Dermis blood vessel endothelial cell (primary cell): ENCODE measurements at regions not wholly inside any gene's neighbourhood (a gene's known extent, or its start where the extent isn't known, plus 50 kb on each side); places are given as distances from the start of the nearest gene placed in this dataset.
A peak's percentile ranks its signal among the peaks of the same experiment; 100 is the strongest.

Experiments used
- DNase-seq: peaks from one replicate; pipeline ENCODE4 v3.0.0; 2010

DNA sequence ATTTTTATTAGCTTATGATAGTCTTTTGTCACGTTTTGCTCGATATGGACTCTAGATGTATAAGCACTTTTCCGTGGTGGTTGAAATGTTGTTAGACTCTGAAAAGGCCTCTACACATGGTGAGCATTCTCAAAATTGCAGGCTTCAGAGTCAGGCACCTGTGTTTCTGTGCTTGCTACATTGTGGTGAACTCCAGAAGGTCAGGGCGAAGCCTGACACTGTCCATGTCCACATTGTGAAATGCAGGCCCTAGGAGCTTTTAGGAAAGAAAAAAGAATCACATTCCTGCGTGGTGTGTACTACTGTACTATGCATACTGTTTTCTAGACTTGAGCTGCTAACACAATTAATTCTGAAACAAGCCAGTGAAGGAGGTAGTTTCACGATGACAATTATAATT lies 86.3 kb downstream of the HS3ST1 start:
- DNase-seq, result no peak

DNA sequence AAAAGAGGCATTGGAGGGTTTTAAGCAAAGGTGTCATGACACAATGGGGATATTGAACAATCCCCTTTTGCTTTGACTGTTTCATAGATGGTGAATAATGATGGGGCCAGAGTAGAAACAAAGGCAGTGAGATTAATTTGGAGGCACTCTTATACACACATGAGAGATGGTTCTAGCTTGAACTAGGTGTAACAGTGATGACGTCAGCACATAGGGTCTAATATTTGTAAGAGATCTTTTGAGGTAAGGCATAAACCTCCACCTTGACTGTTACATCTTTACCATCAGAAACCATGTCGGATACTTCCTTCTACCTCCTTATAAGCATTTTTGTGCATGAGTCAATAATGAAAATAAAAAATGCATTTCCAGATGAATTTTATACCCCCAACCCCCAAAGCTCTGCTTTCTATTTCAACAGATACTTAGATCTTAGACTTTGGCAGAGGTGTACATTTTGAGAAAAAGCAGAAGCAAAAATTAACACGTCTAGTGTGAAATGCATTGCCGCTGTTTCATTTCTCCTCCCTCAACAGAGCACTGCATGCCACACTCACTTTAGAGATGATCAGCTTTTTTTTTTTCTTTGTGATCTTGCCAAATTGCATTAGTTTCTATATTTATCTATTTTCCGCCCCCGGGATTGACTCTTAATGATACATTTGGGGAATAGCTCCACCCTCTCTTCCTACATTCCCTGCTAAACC lies 87.2 kb downstream of the HS3ST1 start:
- DNase-seq, result no peak

DNA sequence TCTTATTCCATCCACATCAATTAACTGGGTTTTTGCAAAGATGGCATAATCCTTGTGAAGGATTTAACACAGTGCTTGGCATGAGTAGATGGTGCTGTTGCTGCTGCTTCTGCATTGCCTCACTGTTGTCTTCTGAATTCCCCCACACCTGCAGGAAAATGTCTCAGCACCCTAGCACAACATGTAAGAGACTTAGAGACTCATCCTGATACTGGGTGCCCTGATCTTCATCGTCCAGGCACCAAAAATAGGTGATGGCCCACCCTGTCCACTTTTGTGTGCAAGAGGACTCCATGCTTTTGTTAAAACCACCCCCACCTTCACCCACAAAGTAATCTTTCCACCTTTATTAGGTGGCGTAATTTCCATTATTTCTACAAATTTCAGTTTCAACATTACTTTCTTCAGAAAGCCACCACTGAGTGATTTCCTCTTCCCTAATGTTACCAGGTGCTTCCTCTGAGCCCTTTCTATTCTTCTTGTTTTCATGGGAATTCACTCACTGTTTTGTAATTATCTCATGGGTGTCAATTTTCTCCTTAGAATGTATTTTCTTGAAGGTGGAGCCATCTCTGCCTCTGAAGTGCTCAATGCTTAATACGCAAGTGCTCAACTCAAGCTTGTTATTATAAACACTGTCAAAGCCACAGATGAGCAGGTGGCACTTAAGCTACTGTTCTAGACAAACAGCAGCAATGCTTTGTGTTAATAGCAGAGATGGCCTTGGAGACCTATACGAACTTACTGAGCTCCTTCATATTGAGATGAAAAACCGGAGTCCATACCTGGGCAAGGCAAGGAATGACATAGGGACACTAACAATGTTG lies 89.5 kb downstream of the HS3ST1 start:
- DNase-seq, result no peak

DNA sequence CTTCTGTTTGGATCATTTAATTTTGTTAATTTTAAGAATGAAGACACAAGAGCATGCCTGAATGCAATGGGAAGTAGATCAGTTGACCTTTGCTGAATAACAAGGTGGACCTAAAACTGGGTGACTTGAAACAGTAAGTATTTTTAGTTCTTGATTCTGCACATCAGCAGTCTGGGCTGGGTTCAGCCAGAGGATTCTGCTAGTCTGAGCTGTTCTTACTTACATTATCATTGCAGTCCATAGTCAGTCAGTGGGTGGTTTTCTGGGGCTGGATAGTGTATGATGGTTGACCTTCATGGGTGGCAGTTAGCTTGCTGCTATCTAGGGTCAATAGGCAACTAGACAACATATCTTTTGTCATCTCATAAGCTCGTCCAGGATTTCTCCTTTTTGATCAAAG lies 91.4 kb downstream of the HS3ST1 start:
- DNase-seq, result no peak

DNA sequence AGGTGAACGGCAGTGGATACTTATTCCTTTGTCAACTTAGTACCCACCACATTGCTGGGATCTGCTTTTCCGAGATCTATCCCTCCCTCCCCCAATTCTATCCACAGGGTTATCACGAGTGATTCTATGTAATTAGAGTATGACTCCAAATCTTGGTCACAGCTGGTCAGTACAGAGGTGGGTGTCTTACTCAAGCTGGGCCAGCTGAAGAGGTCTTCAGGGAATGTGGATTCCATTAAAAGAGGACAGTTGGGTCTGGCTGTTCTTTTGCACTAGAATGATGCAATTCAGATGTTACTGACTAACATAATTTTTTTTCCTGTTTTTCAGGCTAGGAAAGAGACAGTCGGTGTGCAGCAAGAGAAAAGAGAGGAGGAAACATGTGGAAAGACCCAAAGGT lies 92.3 kb downstream of the HS3ST1 start:
- no peak for DNase-seq

DNA sequence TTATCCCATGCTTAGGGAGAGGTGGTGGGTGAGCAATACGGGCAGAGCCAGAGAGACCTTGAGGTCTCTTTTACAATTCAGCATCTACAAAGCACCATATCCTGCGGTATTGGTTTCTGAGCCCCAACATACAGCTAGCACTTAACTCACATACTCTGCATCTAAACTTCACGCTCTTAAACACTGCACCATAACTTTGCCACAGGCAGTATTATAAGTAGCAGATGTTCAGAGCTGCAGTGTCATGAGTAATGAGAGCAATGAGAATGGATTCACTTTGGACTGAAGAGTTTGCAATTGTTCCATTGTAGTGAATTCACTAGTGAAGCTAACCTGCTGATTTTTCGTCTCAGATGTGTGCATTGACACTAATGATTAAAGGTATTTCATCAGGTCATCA lies 93.8 kb downstream of the HS3ST1 start:
- DNase-seq, result no peak

DNA sequence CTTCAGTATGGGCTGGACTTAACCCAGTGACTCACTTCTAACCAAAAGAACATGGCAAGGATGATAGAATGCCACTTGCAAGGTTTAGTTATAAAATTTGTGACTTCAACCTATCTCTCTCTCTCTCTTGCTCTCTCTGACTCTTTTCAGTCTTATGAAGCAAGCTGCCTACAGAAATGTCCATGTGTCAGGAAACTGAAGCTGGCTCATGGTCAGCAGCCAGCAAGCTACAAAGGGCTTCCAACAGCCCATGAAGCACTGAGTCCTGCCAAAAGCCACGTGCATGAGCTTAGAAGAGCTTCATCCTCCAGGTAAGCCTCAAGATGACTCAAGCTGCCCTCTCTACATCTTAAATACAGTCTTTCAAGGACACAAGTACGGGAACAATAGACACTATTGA lies 100.3 kb downstream of the HS3ST1 start:
- DNase-seq, result no peak

DNA sequence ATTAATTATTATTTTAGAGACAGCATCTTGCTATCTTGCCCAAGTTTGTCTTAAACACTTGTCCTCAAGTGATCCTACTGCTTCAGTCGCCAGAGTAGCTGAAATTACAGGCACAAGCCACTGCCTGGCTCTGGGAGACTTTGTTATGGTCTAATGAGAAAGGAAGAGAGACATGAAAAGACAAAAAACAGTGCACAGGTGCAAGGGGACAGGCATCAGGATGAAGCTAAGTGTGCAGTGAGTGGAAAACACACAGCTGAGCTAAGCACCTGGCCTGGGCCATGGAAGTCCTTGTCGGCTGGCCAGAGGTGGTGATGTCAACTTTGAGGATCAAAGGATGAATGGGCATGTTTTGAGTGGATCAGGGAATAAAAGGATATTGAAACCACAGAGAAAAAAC lies 102.7 kb downstream of the HS3ST1 start:
- no peak for DNase-seq

DNA sequence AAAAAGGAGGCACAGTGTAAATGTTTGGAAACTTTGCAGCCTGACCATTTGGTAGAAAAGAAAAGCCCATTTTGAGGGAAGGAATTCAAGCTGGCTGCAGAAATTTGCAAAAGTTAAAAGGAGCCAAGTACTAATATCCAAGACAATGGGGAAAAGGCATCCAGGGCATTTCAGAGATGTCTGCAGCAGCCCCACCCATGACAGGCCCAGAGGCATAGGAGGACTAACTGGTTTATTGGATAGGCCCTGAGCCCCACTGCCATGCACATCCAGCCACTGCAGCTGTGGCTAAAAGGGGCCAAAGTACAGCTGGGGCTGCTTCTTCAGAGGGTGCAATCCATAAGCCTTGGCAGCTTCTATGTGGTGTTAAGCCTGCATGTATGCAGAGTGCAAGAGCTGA lies 104.9 kb downstream of the HS3ST1 start:
- no peak for DNase-seq

DNA sequence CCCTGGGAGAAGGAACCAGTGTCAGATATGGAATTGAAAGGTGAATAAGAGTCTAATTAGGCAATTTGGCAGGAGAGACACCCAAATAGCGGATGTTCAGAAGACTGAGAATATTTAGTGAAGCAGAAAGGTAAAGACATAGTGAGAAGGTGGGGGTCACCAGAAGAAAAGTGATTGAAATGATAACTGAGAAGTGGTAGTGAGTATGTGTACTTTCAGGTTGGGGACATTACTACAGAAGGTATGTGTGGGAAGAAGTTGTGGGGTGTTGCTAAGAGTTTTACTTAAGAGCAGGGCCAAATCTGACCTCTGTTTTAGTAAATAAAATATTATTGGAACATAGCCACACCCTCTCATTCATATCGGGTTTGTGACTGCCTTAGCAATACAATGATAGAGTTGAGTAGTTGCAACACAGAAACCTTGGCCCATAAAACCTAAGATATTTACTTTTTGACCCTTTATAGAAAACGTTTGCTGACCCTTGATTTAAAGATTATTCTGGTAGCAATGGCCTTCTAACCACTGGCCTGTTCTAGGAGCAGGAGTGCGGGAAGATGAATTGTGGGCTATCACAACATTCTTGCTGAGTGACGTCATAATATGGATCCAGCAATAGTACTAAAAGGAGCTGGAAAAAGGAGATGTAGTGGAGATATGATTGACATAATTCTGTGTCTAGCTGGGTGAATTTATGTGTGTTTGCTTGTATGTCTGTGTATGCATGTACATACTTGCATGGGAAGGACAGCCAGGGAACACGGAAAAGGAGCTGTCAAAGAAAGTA lies 115.3 kb downstream of the HS3ST1 start:
- no peak for DNase-seq

DNA sequence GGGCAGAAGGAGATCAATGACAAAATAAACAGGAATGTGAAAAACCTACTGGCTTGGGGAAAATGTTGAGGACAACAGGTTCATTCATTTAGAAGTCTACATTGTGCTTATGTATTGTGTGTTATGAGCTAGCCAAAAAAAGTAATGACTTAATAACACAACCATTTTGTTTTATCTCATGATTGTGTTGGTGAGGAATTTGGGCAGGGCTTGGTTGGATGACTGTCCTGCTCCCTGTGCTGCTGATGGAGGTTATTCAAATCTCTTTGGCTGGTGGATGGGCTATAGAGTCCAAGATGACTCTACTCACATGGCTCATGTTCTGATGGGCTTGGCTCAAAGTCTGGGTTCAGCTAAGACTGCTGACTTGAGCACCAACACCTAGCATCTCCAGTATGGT lies 116.3 kb downstream of the HS3ST1 start:
- no peak for DNase-seq

DNA sequence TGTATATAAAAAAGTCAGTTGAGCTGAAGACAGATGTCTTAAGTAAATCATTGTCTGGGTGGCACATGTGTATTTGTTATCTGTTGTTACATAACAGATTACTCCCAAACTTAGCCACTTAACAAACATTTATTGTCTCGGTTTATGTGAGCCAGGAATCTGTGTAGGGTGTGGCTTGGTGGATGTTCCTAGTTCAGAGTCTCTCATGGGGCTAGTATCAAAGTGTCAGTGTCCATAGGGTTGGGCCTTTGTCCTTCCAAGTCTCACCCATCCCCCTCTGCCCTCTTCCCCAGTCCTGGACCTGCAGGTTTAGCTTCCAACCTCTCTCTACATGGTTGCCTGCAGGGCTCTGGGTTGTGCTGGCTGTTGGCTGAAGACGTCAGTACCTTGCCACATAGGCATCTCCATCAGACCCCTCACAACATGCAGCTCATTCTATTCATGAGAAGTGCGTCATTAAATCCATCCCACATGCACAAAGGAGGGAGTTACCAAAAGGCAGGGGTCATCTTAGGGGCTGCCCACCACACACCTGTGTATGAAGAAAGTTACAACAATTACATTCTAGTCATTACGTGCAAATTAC lies 127.5 kb downstream of the HS3ST1 start:
- no peak for DNase-seq

DNA sequence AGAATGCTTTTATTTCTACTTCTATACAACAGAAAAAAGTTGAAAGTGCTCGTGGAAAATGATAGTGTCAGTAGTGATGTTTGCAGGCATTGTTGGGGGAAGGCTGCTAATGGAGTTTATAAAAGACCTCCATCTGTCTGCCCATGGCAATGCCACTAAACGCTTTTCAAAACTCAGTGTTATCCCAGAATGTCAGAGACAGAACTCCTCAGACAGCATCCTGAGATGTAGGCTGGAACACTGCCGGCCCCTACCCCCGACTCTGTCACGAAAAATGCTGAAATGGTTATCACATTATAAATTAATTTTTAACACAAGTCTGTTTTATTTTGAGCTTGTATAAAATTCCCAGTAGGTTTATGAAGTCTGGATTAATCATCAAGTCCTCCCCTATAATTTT lies 128.9 kb downstream of the HS3ST1 start:
- no peak for DNase-seq

DNA sequence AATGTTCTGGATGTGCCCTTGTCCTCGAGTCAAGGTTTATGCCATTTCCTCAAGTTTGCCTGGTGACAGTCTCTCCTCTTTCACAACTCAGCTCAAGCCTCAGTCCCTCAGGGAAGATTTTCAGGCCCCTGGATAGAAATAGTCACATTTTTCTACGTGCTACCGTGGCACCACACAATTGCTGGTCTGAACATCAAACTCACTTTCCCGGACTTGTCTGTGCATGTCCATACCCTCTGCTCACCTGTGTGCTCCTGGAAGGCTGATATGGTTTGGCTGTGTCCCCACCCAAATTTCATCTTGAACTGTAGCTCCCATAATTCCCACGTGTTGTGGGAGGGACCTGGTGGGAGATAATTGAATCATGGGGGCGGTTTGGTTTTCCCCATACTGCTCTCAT lies 129.7 kb downstream of the HS3ST1 start:
- no peak for DNase-seq

DNA sequence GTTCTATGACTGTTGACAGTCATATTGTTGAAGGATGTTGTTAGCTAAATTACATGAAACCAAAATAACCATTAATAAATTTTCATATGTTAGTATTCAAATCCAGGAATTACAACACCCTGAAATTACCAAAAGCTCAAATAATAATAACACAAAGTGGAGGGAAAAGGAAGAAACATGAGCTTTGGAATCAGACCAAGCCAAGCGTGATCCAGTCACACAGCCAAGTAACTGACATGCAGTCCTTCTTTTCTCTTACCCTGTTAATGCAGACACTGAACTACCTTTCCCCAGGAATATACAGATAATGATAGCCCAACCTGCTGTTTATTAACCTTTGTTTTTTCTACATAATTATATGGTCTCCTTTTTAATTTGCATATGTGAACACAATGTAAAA lies 130.2 kb downstream of the HS3ST1 start:
- no peak for DNase-seq

DNA sequence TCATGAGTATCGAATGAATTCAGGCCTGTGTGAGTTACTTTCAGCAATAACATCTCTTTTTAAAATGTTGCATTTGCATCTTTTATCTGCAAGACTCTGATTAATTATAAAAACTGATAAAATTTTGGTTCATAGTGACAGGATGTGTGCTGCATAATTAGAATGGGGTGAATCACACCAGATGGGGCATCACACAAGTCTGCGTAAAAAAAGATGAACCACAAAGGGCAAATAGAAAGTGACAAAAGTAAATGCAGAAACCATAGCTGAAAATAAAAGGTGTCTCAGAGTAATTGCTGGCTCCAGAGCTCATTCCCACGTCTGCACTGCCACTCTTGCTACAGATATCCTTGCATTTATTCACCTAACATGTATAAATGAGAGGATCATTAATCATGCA lies 131.1 kb downstream of the HS3ST1 start:
- DNase-seq, result no peak

DNA sequence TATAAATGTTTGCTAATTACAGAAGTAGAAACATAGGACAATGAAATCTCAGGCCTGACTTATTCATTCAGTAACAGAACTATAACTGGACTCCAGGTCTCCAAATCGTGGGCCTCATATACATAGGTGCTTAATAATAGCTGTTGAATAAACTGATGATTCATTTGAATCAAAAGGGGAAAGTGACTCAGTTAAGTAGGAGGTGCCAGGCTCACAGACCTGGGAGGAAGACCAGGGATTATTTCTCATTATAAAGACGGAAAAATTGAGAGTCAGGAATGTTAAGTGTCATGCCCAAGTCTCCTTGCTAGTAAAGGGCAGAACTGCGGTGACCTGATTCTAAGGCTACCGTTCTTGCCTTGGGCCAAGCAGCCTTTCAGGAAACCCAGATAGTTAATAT lies 131.5 kb downstream of the HS3ST1 start:
- peak; percentile 21 for DNase-seq

DNA sequence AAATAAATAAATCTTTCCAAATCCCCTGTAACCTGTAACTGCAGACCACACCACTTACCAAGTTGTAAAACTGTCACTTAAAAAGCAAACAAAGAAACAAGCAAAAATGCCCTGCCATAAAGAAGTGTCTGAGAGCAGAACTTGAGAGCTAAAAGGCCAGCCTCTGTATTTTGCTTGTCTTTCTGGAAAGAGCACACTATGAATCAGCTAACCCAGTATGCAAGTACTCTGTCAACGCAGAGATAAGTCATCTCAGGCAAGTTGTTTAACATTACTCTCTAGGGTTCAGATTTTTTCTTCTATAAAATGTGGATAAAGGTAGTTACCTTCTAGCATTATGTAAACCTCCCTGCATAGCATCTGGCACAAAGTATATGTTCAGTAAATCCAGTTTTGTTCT lies 134.8 kb downstream of the HS3ST1 start:
- no peak for DNase-seq

DNA sequence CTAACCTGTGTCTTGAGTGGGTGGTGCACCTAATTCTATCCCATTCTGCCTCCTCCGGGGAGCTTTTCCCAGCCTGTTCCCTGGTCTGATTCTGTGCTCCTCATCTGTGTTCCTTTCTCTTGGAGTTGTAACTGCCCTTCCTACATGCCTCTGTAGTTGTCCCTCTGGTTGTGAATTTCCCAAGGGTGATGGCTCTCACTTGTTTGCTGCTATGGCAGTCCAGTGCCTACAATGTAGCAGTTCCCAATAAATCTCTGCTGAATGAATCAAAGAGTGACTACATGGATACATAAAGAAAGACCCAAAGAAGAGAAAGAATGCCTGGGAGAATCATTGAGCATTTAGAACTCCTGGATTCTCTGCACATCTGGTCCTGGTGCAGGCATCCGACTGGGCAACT lies 141.6 kb downstream of the HS3ST1 start:
- DNase-seq, result no peak

DNA sequence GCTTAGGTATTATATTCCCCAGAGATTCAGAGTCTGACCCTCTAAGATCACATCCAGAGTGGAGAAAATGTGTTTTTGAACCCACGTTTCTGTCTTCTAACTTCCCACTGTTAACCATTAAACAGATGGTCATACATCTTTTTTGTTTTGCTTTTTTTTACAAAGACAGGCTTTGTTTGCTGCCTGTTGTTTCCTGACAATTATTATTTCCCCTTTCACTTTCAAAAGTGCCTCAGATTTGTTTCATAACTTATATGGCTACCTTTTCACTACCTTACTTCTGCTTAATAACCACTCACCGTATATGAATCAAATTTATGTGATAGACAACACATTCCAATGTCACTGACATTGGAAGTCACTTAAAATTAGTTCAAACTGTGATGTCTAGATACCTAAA lies 142.2 kb downstream of the HS3ST1 start:
- DNase-seq, result no peak

DNA sequence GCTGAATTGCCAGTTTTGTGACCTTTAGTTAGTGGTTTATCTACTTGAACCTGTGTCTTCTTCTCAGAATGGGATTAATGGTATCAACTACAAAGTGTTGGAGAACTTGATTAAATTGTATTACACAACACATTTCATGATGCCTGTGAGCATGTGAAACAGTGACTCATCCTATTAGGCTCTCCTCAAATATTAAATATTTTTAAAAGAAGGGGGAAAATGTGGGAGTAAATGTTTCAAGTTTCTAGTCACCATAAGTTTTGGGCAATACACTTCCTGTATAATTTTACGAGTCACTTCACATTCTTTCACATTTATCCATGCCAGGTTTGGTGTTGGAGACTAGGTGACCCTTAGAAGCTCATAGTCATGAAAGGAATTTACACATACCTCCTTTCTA lies 147.0 kb downstream of the HS3ST1 start:
- no peak for DNase-seq

DNA sequence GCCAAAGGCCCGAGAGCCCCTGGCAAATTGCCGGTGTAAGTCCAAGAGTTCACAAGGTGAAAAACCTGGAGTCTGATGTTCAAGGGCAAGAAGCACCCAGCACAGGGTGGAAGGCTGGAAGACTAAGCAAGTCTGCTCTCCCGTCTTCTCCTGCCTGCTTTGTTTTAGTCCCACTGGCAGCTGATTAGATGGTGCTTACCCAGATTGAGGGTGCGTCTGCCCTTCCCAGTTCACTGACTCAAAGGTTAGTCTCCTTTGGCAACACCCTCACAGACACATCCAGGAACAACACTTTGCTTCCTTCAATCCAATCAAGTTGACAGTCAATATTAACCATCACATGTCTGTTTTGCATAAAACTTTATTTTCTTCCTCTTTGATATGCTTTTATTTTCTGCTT lies 157.4 kb downstream of the HS3ST1 start:
- DNase-seq, result no peak

DNA sequence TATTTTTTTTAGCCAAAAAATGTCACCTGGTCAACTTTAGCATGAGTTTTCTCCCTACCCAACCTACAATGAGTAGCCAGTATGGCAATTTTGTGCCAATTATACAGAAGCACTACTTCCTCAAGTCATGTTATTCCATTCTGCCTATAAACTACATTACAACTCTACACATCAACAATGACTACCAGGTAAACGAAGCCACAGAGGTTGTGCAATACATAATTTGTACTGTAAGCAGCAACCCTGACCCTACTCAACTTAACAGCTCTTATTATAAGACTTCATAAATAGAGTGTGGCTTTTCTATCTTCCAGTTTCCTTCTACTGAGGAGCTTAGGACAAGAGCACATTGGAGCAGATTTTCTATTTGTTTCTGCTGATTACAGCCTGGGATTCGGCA lies 160.5 kb downstream of the HS3ST1 start:
- DNase-seq, result no peak
